Activated CD8-positive, alpha-beta memory T cell treated with anti-CD3 and anti-CD28 coated beads for 24 hours (primary cell): ENCODE measurements at regions not wholly inside any gene's neighbourhood (a gene's known extent, or its start where the extent isn't known, plus 50 kb on each side); places are given as distances from the start of the nearest gene placed in this dataset.

Source experiments
- DNase-seq: peaks from one replicate; pipeline ENCODE4 v3.0.0-alpha.2; 2020

- no peak for DNase-seq
These were observed 64.6 kb downstream of the LINC01488 start for GRCh38 chr11:69545976-69546617.

- DNase-seq: no peak
These were observed 65.4 kb downstream of the LINC01488 start for GRCh38 chr11:69546735-69547370.

- DNase-seq: no peak
These were observed 69.4 kb downstream of the LINC01488 start for GRCh38 chr11:69550846-69551245.

- DNase-seq: no peak
These were observed 70.5 kb downstream of the LINC01488 start for GRCh38 chr11:69551963-69552362.

GRCh38 chr11:69552951-69553350 lies 71.5 kb downstream of the LINC01488 start:
- DNase-seq: no peak

- no peak for DNase-seq
These were observed 72.2 kb downstream of the LINC01488 start for GRCh38 chr11:69553416-69554357.

- no peak for DNase-seq
These were observed 73.4 kb downstream of the LINC01488 start for GRCh38 chr11:69554849-69555248.

GRCh38 chr11:69557266-69557665 lies 75.8 kb downstream of the LINC01488 start:
- DNase-seq: no peak

- DNase-seq: no peak
These were observed 77.1 kb downstream of the LINC01488 start for GRCh38 chr11:69558519-69558941.

- DNase-seq: no peak
These were observed 77.7 kb downstream of the LINC01488 start for GRCh38 chr11:69559181-69559580.

GRCh38 chr11:69560141-69560790 lies 78.8 kb downstream of the LINC01488 start:
- DNase-seq: no peak

- DNase-seq: no peak
These were observed 78.7 kb upstream of the CCND1 start for GRCh38 chr11:69562302-69562701.

- no peak for DNase-seq
These were observed 78.1 kb upstream of the CCND1 start for GRCh38 chr11:69562816-69563215.

GRCh38 chr11:69563306-69563705 lies 77.7 kb upstream of the CCND1 start:
- DNase-seq: no peak

GRCh38 chr11:69563946-69564775 lies 76.8 kb upstream of the CCND1 start:
- DNase-seq: peak; percentile 28

GRCh38 chr11:69566001-69566400 lies 75.0 kb upstream of the CCND1 start:
- no peak for DNase-seq

GRCh38 chr11:69567951-69568808 lies 72.8 kb upstream of the CCND1 start:
- no peak for DNase-seq

- no peak for DNase-seq
These were observed 72.2 kb upstream of the CCND1 start for GRCh38 chr11:69568809-69569097.

- no peak for DNase-seq
These were observed 71.4 kb upstream of the CCND1 start for GRCh38 chr11:69569306-69570200.

- peak; percentile 24 for DNase-seq
These were observed 68.6 kb upstream of the CCND1 start for GRCh38 chr11:69572233-69572860.
